SK-N-SH treated with all-trans-retinoic acid at 6 μM for 48 hours (cell line): ENCODE measurements at regions not wholly inside any gene's neighbourhood (a gene's known extent, or its start where the extent isn't known, plus 50 kb on each side); places are given as distances from the start of the nearest gene placed in this dataset.

Source experiments
- ISL1 ChIP-seq: fragments of 250-450 bp; sonication (Bioruptor Pico); IDR thresholded peaks from 2 replicates; pipeline ENCODE4 v2.1.2; 2022; ENCODE audit warnings: mild to moderate bottlenecking, moderate library complexity
- RARB ChIP-seq: fragments of 250-450 bp; sonication (Bioruptor Pico); IDR thresholded peaks from 2 replicates; pipeline ENCODE4 v1.8.0; 2021; ENCODE audit warnings: mild to moderate bottlenecking, moderate library complexity
- SNAI2 ChIP-seq: fragments of 250-450 bp; sonication (Bioruptor Pico); IDR thresholded peaks from 2 replicates; pipeline ENCODE4 v1.5.0; 2020; ENCODE audit warnings: mild to moderate bottlenecking, moderate library complexity
- TCF4 ChIP-seq: fragments of 250-450 bp; sonication (Bioruptor Pico); IDR thresholded peaks from 2 replicates; pipeline ENCODE4 v1.8.0; 2021; ENCODE audit warnings: mild to moderate bottlenecking, moderate library complexity, borderline replicate concordance
- ZFP30 ChIP-seq: fragments of 450-650 bp; formaldehyde crosslinking; IDR thresholded peaks from 2 replicates; pipeline ENCODE4 v1.5.0; 2022; ENCODE audit warnings: mild to moderate bottlenecking, moderate library complexity
- ZNF70 ChIP-seq: fragments of 450-650 bp; formaldehyde crosslinking; IDR thresholded peaks from 2 replicates; pipeline ENCODE4 v1.5.0; 2020; ENCODE audit warnings: mild to moderate bottlenecking, moderate library complexity
- TF ChIP-seq, protein P1 (sequence below): fragments of 250-450 bp; sonication (Bioruptor Pico); IDR thresholded peaks from 2 replicates; pipeline ENCODE4 v1.8.0; 2020; ENCODE audit warnings: mild to moderate bottlenecking, moderate library complexity, borderline replicate concordance

DNA sequence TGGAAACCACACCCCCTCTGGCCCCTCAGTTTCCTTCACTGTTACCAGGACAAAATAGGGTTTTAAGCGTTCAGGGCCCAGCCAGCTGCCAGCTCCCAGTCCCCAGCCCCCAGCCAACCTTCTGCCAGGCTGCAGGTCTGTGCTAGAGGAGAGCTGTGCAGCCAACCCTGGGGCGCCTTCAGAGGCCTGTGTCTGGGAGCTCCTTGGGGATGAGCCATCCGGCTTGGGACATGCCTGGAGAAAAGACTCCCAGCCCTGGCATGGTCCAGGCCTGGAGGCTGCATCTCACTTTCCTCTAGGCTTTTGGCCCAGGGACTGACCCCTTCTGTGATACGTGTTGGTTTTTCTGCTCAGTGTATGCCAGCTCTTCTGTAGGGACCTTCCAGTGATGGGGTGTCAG lies 487.6 kb upstream of the MGMT start:
- TF ChIP-seq ZNF70 (CRISPR knock-in tag) (no peak), SNAI2 (CRISPR knock-in tag) (no peak), TCF4 (CRISPR knock-in tag) (no peak), RARB (CRISPR knock-in tag) (no peak), ISL1 (CRISPR knock-in tag) (no peak), ZFP30 (CRISPR knock-in tag) (no peak)
- TF ChIP-seq, protein P1, sequence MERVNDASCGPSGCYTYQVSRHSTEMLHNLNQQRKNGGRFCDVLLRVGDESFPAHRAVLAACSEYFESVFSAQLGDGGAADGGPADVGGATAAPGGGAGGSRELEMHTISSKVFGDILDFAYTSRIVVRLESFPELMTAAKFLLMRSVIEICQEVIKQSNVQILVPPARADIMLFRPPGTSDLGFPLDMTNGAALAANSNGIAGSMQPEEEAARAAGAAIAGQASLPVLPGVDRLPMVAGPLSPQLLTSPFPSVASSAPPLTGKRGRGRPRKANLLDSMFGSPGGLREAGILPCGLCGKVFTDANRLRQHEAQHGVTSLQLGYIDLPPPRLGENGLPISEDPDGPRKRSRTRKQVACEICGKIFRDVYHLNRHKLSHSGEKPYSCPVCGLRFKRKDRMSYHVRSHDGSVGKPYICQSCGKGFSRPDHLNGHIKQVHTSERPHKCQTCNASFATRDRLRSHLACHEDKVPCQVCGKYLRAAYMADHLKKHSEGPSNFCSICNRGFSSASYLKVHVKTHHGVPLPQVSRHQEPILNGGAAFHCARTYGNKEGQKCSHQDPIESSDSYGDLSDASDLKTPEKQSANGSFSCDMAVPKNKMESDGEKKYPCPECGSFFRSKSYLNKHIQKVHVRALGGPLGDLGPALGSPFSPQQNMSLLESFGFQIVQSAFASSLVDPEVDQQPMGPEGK (CRISPR knock-in tag), result no peak
